Subcutaneous abdominal adipose tissue (tissue), 5 donors: ENCODE measurements at regions not wholly inside any gene's neighbourhood (a gene's known extent, or its start where the extent isn't known, plus 50 kb on each side); places are given as distances from the start of the nearest gene placed in this dataset.
"Not testable (repeated sequence)": the region's sequence is repeated elsewhere in the genome, so short reads cannot be mapped to it uniquely, and the experiment has no call there.

Experiments used
- H3K27ac ChIP-seq: one replicate; pipeline ENCODE4 v1.7.0; 2013; ENCODE audit warnings: low read depth, mild to moderate bottlenecking, inconsistent platforms, low read length, moderate library complexity
- H3K27me3 ChIP-seq, 5 donors: one replicate each; pipeline ENCODE4 v1.7.0; 2013; ENCODE audit warnings: low read length in 5 of 5, inconsistent platforms in 1 of 5; ENCODE audit not compliant: control insufficient read depth in 5 of 5, insufficient read depth in 4 of 5
- H3K36me3 ChIP-seq, 5 donors: one replicate each; pipeline ENCODE4 v1.7.0; 2013; ENCODE audit warnings: low read length in 5 of 5; ENCODE audit not compliant: control insufficient read depth in 5 of 5, insufficient read depth in 5 of 5
- H3K4me1 ChIP-seq, 5 donors: one replicate each; pipeline ENCODE4 v1.7.0; 2013; ENCODE audit warnings: low read length in 5 of 5, mild to moderate bottlenecking in 3 of 5, moderate library complexity in 1 of 5; ENCODE audit not compliant: control insufficient read depth in 5 of 5, insufficient read depth in 5 of 5
- H3K4me3 ChIP-seq, 5 donors: one replicate each; pipeline ENCODE4 v1.7.0; 2013; ENCODE audit warnings: low read length in 5 of 5, low read depth in 1 of 5
- H3K9ac ChIP-seq, 5 donors: one replicate each; pipeline ENCODE4 v1.7.0; 2013; ENCODE audit warnings: low read length in 5 of 5, mild to moderate bottlenecking in 4 of 5, moderate library complexity in 3 of 5
- H3K9me3 ChIP-seq, 5 donors: one replicate each; pipeline ENCODE4 v1.7.0; 2013; ENCODE audit warnings: low read length in 5 of 5; ENCODE audit not compliant: control insufficient read depth in 5 of 5
- donor health status: healthy.
- donor health status: healthy.
- donor health status: healthy.
- donor health status: healthy.
- donor health status: healthy.

DNA sequence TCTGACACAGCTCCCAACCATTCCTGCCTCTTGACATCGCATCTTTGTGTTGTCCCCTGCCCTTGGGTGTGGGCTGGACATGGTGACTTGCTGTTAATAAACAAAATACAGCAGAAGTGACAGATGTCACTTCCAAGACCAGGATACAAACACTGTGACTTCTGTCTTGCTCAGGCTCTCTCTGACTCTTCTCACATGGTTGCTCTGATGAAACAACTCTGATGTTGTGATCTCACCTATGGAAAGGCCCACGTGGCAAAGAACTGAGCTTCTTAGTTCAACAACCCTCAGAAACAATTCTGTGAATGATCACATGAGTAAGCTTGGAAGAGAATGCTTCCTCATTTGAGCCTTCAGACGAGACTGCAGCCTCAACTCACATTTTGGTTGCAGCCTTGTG lies 94.9 kb downstream of the ARHGAP11B start:
- not testable (repeated sequence) for H3K9me3 ChIP-seq, H3K36me3 ChIP-seq, H3K27me3 ChIP-seq, H3K4me3 ChIP-seq, H3K27ac ChIP-seq, H3K4me1 ChIP-seq, H3K9ac ChIP-seq

- H3K27me3 ChIP-seq, H3K4me3 ChIP-seq, H3K36me3 ChIP-seq, H3K27ac ChIP-seq, H3K4me1 ChIP-seq, H3K9me3 ChIP-seq, H3K9ac ChIP-seq: not testable (repeated sequence)
Measured at GRCh38 chr15:30721529-30721928, 95.6 kb downstream of the ARHGAP11B start.

- H3K9ac ChIP-seq, H3K27ac ChIP-seq: not testable (repeated sequence)
Measured at GRCh38 chr15:30723540-30724175, 97.7 kb downstream of the ARHGAP11B start.

GRCh38 chr15:30729880-30730590 lies 104.1 kb downstream of the ARHGAP11B start:
- not testable (repeated sequence) for H3K9ac ChIP-seq, H3K36me3 ChIP-seq, H3K4me3 ChIP-seq

More at GRCh38 chr15:30723540-30724175, 97.7 kb downstream of the ARHGAP11B start:
- H3K27me3 ChIP-seq, H3K36me3 ChIP-seq, H3K4me3 ChIP-seq, H3K9me3 ChIP-seq, H3K4me1 ChIP-seq: not testable (repeated sequence)

GRCh38 chr15:30730633-30731032 lies 104.7 kb downstream of the ARHGAP11B start:
- not testable (repeated sequence) for H3K27me3 ChIP-seq, H3K9me3 ChIP-seq, H3K36me3 ChIP-seq, H3K4me3 ChIP-seq, H3K27ac ChIP-seq, H3K9ac ChIP-seq, H3K4me1 ChIP-seq

More at GRCh38 chr15:30729880-30730590, 104.1 kb downstream of the ARHGAP11B start:
- H3K4me1 ChIP-seq, H3K9me3 ChIP-seq, H3K27ac ChIP-seq, H3K27me3 ChIP-seq: not testable (repeated sequence)

DNA sequence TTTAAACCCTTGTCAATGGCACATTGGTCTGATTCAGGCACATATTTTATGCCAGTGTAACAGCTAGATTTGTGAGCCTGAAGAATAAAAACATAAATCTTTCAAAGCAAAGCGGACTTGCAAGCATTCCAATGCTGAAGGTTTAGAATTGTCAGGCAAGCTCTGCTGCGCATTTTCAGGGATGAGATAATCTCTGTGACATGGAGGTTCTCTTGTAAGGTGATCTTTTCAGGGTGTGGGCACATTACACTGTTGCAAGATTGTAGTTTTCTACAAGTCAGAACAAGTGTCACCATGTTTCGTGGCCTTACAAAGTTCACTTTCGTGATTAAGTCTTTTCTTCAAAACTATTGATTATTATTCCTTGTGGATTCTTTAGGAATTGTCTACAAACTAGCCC lies 106.2 kb downstream of the ARHGAP11B start:
- H3K9me3 ChIP-seq, H3K36me3 ChIP-seq, H3K4me3 ChIP-seq, H3K27me3 ChIP-seq, H3K27ac ChIP-seq, H3K9ac ChIP-seq, H3K4me1 ChIP-seq: not testable (repeated sequence)

DNA sequence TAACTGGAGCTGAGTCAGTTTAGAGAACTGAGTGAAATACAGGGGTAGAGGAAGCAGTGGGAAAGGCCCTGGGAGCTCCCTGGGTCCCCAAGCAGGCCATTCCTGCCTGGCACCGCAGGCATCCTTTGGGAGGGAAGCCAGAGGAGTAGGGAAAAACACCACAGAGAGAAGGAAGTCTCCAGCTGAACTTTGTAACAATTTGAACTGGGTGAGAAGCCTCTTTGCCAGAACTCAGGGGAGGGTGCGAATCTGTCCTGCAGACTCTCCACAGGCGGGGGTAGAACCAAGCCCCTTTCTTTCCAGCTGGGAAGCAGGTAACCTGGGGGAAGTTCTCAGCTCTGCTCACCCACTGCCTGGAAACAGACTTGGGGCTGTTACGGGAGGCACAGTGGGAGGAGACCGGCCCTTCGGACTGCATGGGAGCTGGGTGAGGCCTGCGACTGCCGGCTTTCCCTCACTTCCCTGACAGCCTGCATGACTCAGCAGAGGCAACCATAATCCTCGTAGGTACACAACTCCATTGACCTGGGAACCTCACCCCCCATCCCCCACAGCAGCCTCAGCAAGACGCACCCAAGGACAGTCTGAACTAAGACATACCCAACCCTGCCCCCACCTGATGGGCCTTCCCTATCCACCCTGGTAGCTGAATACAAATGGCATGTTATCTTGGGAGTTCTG lies 110.1 kb downstream of the ARHGAP11B start:
- not testable (repeated sequence) for H3K9ac ChIP-seq, H3K27ac ChIP-seq, H3K27me3 ChIP-seq, H3K36me3 ChIP-seq, H3K4me3 ChIP-seq, H3K9me3 ChIP-seq, H3K4me1 ChIP-seq

DNA sequence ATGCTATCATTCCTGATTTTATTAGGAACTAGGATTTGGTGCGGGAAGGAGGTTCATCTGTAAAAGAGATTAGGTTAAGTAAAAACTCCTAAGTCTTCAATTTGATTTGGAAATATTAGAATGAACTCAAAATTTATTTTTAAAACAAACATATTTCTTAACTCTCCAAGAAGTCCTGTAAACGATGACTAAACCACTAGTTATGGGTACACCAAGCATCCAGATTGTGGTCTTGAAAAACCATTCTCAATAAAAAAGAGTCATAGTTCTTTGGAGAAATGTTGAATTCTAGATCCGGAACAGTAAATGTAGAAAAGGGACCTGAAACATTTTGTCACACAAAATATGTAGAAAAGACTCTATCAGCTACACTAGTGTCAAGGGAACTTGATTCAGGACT lies 116.9 kb downstream of the ARHGAP11B start:
- not testable (repeated sequence) for H3K36me3 ChIP-seq, H3K27ac ChIP-seq, H3K27me3 ChIP-seq, H3K9ac ChIP-seq, H3K4me1 ChIP-seq, H3K4me3 ChIP-seq, H3K9me3 ChIP-seq

DNA sequence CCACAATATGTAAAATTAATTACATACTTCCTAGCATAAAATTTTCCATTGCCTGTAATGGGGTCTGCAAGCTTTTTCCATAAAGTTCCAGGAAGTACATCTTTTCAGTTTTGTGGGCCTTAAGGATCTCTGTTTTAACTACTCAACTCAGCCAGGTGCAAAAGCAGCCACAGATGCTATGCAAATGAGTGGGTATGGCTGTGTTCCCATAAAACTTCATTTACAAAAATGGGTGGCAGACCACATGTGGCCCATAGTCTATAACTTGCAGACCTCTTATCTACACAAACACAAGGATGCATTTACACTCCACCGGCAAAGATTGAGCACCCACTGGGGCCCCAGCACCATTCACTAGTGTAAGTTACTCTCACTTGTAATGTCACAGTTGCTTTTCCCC lies 123.1 kb downstream of the ARHGAP11B start:
- H3K4me3 ChIP-seq, H3K27ac ChIP-seq, H3K4me1 ChIP-seq, H3K9ac ChIP-seq, H3K27me3 ChIP-seq, H3K9me3 ChIP-seq, H3K36me3 ChIP-seq: not testable (repeated sequence)

DNA sequence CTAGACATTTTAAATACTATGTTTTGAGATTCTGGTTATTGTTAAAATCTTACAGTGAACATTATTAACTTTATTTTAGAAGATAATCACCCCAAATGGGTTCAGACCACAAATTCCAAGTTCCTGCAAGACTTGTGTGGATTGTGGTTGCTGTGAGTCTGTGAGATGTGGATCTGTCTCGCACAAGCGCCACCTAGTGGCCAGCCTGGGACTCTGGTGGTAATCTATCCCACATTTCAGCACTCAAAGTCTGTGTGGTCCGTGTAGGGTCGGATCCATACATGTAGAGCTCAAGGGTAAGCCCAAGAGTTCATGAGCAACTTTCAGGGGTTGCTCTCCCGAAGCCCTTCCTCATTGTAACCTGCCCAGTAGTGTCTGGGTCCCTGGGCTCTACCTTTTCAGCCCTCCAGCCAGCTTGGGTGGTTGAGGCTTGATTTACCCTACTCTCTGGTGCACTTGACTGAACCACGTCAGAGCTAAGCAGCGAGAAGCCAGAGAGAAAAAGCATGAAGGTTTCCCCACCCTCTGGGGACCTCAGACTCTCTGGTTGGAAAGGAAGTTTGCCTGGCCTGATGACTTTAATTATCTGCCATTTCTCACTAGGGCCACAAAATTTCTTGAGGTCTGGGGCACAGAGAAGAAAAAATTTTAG lies 129.2 kb downstream of the ARHGAP11B start:
- not testable (repeated sequence) for H3K27me3 ChIP-seq, H3K4me3 ChIP-seq, H3K4me1 ChIP-seq, H3K9me3 ChIP-seq, H3K9ac ChIP-seq, H3K36me3 ChIP-seq, H3K27ac ChIP-seq
